Epithelial cell of esophagus (primary cell): ENCODE measurements at regions not wholly inside any gene's neighbourhood (a gene's known extent, or its start where the extent isn't known, plus 50 kb on each side); places are given as distances from the start of the nearest gene placed in this dataset.

Experiments used
- DNase-seq: peaks from one replicate; pipeline ENCODE4 v3.0.0; 2010; ENCODE audit warnings: low read depth
- H3K4me3 ChIP-seq: 2 replicates; pipeline ENCODE4 v1.5.1; 2011; ENCODE audit warnings: mild to moderate bottlenecking, low read length, control low read depth
- CTCF ChIP-seq: IDR thresholded peaks from 2 replicates; pipeline ENCODE4 v1.5.1; 2011; ENCODE audit warnings: low read depth, mild to moderate bottlenecking, low read length, control low read depth, inconsistent platforms; ENCODE audit not compliant: insufficient read depth; ENCODE audit errors: missing control alignments

GRCh38 chr4:103786014-103786413 is 66.2 kb upstream of the TACR3 start:
- TF ChIP-seq CTCF: peak; percentile 64
- peak; percentile 65 for DNase-seq
- H3K4me3 ChIP-seq: no peak overlapping the region

GRCh38 chr4:103778221-103778620 is 58.4 kb upstream of the TACR3 start:
- TF ChIP-seq CTCF: no peak
- H3K4me3 ChIP-seq: no peak overlapping the region
- no peak for DNase-seq

- no peak for TF ChIP-seq CTCF
These were observed 54.6 kb upstream of the TACR3 start for GRCh38 chr4:103774326-103774825.

GRCh38 chr4:103773691-103774231 is 54.0 kb upstream of the TACR3 start:
- TF ChIP-seq CTCF: no peak
- H3K4me3 ChIP-seq: no peak overlapping the region
- peak; percentile 8 for DNase-seq

More at GRCh38 chr4:103774326-103774825, 54.6 kb upstream of the TACR3 start:
- DNase-seq: no peak
- no peak overlapping the region for H3K4me3 ChIP-seq
